Colonic mucosa (tissue), 4 donors: ENCODE measurements at regions not wholly inside any gene's neighbourhood (a gene's known extent, or its start where the extent isn't known, plus 50 kb on each side); places are given as distances from the start of the nearest gene placed in this dataset.
"Not testable (repeated sequence)": the region's sequence is repeated elsewhere in the genome, so short reads cannot be mapped to it uniquely, and the experiment has no call there.

Experiments
- DNase-seq: peaks from one replicate; pipeline ENCODE4 v3.0.0-alpha.2; 2020
- H3K27ac ChIP-seq: fragments of 200-600 bp; one replicate; pipeline ENCODE4 v1.8.0; 2021
- H3K27me3 ChIP-seq: fragments of 200-600 bp; one replicate; pipeline ENCODE4 v1.8.0; 2021
- H3K36me3 ChIP-seq: fragments of 200-600 bp; one replicate; pipeline ENCODE4 v1.8.0; 2021
- H3K4me1 ChIP-seq: fragments of 200-600 bp; one replicate; pipeline ENCODE4 v1.8.0; 2021; ENCODE audit warnings: mild to moderate bottlenecking
- H3K4me3 ChIP-seq: fragments of 200-600 bp; one replicate; pipeline ENCODE4 v1.8.0; 2021
- H3K9ac ChIP-seq, 2 donors: one replicate each; pipeline ENCODE4 v1.7.0; 2013; ENCODE audit warnings: control low read depth in 2 of 2, low read depth in 2 of 2, low read length in 2 of 2
- H3K9me3 ChIP-seq: fragments of 200-600 bp; one replicate; pipeline ENCODE4 v1.8.0; 2021
- intact Hi-C: fragments of 100-400 bp; cut with DNase I; formaldehyde crosslinking; loops from one replicate; pipeline ENCODE4 v1.14.1; 2022
- TF ChIP-seq, protein P1 (sequence below): fragments of 200-600 bp; IDR thresholded peaks from one replicate; pipeline ENCODE4 v1.8.0; 2022; ENCODE audit warnings: antibody characterized with exemption, mild to moderate bottlenecking
- donor health status: healthy.
- donor health status: DM: no; HTN: no; CAD: no.
- donor health status: DM: no; HTN: no; CAD: no.

DNA sequence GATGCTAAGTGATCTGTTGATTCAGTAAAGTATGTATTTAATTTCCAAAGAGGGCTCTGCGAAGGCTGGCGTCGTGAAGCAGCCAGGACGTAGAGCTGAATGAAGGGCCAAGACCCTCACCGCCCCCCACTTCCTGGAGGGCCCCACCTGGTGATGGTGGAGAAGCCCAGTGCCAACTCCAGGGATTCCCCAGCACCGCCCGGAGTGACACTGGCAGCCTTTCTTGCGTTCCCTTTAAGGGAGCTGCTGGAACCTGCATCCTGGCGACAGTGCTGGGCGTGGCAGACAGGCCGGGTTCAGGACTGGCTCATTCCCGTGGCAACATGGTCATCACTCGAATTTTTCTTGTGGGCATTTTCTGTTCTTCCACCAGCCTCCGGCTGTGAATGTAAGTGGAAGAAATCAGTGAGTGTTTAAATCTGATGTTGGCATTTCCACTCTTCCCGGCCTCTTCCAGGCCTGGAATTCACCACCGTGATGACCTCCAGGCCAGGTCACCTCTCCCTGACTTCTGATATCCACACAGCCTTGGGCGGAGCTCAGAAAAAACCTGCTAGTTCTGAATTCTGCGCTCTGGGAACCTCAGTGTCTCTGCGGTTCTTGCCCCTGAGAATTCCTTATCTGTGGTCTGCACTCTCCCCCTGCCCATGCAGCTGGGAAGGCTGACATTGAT lies 57.4 kb upstream of the DACT2 start:
- TF ChIP-seq, protein P1, sequence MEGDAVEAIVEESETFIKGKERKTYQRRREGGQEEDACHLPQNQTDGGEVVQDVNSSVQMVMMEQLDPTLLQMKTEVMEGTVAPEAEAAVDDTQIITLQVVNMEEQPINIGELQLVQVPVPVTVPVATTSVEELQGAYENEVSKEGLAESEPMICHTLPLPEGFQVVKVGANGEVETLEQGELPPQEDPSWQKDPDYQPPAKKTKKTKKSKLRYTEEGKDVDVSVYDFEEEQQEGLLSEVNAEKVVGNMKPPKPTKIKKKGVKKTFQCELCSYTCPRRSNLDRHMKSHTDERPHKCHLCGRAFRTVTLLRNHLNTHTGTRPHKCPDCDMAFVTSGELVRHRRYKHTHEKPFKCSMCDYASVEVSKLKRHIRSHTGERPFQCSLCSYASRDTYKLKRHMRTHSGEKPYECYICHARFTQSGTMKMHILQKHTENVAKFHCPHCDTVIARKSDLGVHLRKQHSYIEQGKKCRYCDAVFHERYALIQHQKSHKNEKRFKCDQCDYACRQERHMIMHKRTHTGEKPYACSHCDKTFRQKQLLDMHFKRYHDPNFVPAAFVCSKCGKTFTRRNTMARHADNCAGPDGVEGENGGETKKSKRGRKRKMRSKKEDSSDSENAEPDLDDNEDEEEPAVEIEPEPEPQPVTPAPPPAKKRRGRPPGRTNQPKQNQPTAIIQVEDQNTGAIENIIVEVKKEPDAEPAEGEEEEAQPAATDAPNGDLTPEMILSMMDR, result no peak
- peak; percentile 44 for DNase-seq
- Histone ChIP-seq H3K27ac (no peak overlapping the region), H3K9me3 (no peaks in the 10 kb centered on the region), H3K4me3 (no peak overlapping the region), H3K4me1 (no peaks in the 10 kb centered on the region), H3K27me3 (no peaks in the 10 kb centered on the region), H3K36me3 (no peaks in the 10 kb centered on the region), H3K9ac (no peak overlapping the region)
- intact Hi-C loops, result no loop called here

DNA sequence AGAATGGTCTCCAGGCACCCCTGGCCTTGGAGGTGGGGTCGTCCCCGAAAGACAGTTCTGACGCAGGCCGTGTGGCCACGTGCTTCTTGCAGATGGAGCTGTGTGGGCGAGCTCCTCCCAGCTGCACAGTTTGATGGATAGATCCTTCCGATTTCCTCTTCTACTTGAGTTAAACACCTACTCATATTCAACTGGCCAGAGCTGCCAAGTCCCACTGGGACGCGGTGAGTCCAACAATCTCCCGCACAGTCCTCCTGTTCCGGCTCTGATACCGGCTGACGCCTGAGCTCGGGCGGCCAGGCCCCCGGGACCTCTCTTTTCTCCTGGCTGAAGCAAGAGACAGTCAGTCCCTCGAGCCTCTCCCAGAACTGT lies 57.9 kb upstream of the DACT2 start:
- DNase-seq, result no peak
- Histone ChIP-seq H3K9ac (no peak overlapping the region), H3K36me3 (no peaks in the 10 kb centered on the region), H3K27ac (no peak overlapping the region), H3K4me1 (no peaks in the 10 kb centered on the region), H3K9me3 (no peaks in the 10 kb centered on the region), H3K27me3 (no peaks in the 10 kb centered on the region), H3K4me3 (no peak overlapping the region)
- intact Hi-C loops, result no loop called here
- TF ChIP-seq, protein P1, result no peak

DNA sequence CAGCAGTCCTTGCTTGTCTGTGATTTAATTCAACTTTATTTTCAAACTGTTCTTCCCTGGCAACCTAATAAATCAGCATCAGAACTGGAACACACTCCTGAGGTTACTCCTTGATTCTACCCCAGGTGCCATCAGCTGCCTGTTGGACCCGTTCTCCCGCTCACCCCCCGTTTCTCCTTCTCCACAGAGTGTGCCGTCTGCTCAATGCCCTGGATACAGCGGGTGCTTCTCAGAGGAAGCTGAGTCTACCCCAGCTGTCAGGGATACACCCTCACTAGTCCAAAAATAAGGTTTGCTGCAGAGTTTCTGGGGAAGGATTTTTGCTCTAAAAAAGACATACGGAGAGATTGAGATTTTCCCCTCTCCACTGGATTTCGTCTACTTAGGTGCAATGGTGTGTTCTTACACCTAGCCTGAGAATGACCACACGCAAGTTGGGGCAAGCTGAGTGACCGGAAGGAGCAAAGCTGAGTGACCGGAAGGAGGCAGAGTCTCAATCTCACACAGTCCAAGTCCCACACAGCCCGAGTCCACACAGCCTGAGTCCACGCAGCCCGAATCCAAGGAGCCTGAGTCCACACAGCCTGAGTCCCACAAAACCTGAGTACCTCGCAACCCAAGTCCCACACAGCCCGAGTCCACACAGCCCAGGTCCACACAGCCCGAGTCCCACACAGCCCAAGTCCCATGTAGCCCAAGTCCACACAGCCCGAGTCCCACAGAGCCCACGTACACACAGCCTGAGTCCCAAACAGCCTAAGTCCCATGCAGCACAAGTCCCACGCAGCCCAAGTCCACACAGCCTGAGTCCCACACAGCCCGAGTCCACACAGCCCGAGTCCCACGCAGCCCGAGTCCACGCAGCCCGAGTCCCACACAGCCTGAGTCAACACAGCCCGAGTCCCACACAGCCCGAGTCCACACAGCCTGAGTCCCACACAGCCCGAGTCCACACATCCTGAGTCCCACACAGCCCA lies 58.6 kb upstream of the DACT2 start:
- intact Hi-C loops, result no loop called here
- H3K36me3 ChIP-seq, result no peaks in the 10 kb centered on the region
- H3K9ac ChIP-seq, result no peak overlapping the region
- H3K9me3 ChIP-seq, result no peaks in the 10 kb centered on the region
- no peak for DNase-seq
- no peaks in the 10 kb centered on the region for H3K4me1 ChIP-seq
- H3K27ac ChIP-seq, result no peak overlapping the region
- H3K4me3 ChIP-seq, result no peak overlapping the region
- TF ChIP-seq, protein P1, result no peak
- H3K27me3 ChIP-seq, result no peaks in the 10 kb centered on the region

DNA sequence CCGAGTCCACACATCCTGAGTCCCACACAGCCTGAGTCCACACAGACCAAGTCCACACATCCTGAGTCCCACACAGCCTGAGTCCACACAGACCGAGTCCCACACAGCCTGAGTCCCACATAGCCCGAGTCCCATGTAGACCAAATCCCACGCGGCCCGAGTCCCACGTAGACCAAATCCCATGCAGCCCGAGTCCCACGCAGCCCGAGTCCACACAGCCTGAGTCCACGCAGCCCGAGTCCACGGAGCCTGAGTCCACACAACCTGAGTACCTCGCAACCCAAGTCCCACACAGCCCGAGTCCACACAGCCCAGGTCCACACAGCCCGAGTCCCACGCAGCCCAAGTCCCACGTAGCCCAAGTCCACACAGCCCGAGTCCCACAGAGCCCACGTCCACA lies 60.0 kb upstream of the DACT2 start:
- intact Hi-C loops, H3K27me3 ChIP-seq, H3K9me3 ChIP-seq, DNase-seq, H3K4me1 ChIP-seq, H3K36me3 ChIP-seq, H3K4me3 ChIP-seq, H3K27ac ChIP-seq, H3K9ac ChIP-seq: not testable (repeated sequence)

DNA sequence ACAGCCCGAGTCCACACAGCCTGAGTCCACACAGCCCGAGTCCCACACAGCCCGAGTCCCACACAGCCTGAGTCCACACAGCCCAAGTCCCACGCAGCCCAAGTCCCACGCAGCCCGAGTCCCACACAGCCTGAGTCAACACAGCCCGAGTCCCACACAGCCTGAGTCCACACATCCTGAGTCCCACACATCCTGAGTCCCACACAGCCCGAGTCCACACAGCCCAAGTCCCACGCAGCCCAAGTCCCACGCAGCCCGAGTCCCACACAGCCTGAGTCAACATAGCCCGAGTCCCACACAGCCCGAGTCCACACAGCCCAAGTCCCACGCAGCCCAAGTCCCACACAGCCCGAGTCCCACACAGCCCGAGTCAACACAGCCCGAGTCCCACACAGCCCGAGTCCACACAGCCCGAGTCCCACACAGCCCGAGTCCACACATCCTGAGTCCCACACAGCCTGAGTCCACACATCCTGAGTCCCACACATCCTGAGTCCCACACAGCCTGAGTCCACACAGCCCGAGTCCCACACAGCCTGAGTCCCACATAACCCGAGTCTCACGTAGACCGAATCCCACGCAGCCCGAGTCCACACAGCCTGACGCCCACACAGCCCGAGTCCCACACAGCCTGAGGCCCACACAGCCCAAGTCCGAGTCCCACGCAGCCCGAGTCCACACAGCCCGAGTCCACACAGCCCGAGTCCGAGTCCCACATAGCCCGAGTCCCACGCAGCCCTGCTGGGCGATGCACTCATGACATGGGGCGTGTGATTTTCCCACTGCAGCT lies 60.6 kb upstream of the SMOC2 start:
- H3K4me3 ChIP-seq, H3K9ac ChIP-seq, H3K27me3 ChIP-seq, H3K4me1 ChIP-seq, H3K9me3 ChIP-seq, H3K36me3 ChIP-seq, DNase-seq, H3K27ac ChIP-seq, intact Hi-C loops: not testable (repeated sequence)

DNA sequence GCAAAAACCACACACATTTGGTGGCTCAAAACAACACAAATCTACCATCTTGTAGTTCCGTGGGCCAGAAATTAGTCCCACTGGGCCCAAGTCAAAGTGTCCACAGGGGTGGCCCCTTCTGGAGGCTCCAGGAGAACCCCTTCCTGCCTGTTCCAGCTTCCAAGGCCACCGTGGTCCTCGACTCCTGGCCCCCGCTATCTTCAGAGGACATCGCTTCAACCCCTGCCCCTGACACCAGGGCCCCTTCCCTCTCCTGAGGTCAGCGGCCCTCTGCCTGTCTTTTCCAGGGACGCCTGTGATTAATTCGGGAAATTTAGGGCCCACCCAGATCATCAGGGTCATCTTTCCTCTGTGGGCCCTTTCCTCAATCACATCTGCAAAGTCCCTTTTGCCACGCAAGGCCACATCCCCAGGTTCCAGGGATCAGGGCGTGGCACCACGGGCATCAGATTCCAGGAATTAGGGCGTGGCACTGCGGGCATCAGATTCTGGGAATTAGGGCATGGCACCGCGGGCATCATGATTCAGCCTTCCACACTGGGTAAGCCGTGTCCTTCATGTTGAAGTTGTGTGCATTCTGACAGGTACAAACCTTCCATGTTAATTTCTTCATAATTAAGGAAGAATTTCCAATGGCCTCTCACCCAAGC lies 59.9 kb upstream of the SMOC2 start:
- H3K27me3 ChIP-seq, result no peaks in the 10 kb centered on the region
- TF ChIP-seq, protein P1, result no peak
- intact Hi-C loops, result no loop called here
- H3K27ac ChIP-seq, result no peak overlapping the region
- H3K9me3 ChIP-seq, result no peaks in the 10 kb centered on the region
- DNase-seq, result no peak
- H3K36me3 ChIP-seq, result no peaks in the 10 kb centered on the region
- no peak overlapping the region for H3K9ac ChIP-seq
- no peak overlapping the region for H3K4me3 ChIP-seq
- H3K4me1 ChIP-seq, result no peaks in the 10 kb centered on the region
